Panc1 (cell line): ENCODE measurements at regions not wholly inside any gene's neighbourhood (a gene's known extent, or its start where the extent isn't known, plus 50 kb on each side); places are given as distances from the start of the nearest gene placed in this dataset.

Experiments used
- CTCF ChIP-seq: fragments of 450-650 bp; IDR thresholded peaks from 2 replicates; pipeline ENCODE4 v1.5.1; 2017; ENCODE audit warnings: mild to moderate bottlenecking
- REST ChIP-seq, 2 experiments: IDR thresholded peaks; 2 replicates each; pipeline ENCODE4 v1.6.1; 2011 to 2012; ENCODE audit warnings: low read depth in 2 of 2, control low read depth in 1 of 2, low read length in 1 of 2, mild to moderate bottlenecking in 1 of 2, moderate library complexity in 1 of 2; ENCODE audit not compliant: insufficient read depth in 1 of 2
- SIN3A ChIP-seq: IDR thresholded peaks from 2 replicates; pipeline ENCODE4 v1.6.1; 2012; ENCODE audit warnings: low read depth, mild to moderate bottlenecking, low read length, moderate library complexity, borderline replicate concordance; ENCODE audit not compliant: insufficient read depth
- TCF7L2 ChIP-seq: IDR thresholded peaks from 2 replicates; pipeline ENCODE4 v1.6.1; 2011; ENCODE audit warnings: mild to moderate bottlenecking, low read depth, low read length, inconsistent platforms

DNA sequence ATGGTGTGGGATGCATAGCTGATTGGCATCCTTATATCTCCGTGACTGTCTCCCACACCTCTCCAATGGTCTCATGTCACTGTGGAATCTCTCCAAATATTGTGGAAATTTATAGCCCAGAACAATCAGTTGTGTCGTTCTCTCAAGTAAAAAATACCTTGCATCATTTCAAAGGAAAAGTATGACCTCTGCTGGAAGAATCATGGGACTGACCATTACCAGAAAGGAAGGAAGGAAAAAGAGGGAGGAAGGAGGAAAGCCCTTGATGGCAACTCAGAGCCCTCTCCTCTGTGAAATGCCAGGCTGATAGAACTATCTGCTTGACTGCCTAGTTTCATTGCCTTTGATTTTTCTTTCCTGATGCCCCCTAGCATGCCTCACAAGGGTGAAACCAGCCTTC, 76.3 kb downstream of the FOXI2 start:
- TF ChIP-seq REST (IDR thresholded peaks at IDR 0.05; ENCODE audit: insufficient read depth in 1 of 2, low read depth in 2 of 2, low read length in 1 of 2), result no peak
- TF ChIP-seq CTCF, result peak; percentile 66
- TF ChIP-seq SIN3A, result no peak
- TF ChIP-seq TCF7L2, result no peak
